NCI-H1105 treated with DMSO at 0.1 percent for 48 hours (cell line): ENCODE measurements at regions not wholly inside any gene's neighbourhood (a gene's known extent, or its start where the extent isn't known, plus 50 kb on each side); places are given as distances from the start of the nearest gene placed in this dataset.
"Not testable (repeated sequence)": the region's sequence is repeated elsewhere in the genome, so short reads cannot be mapped to it uniquely, and the experiment has no call there.

ENCODE experiments used
- DNase-seq: peaks from one replicate; lab custom pipeline; 2025; lab: John Stamatoyannopoulos, UW

DNA sequence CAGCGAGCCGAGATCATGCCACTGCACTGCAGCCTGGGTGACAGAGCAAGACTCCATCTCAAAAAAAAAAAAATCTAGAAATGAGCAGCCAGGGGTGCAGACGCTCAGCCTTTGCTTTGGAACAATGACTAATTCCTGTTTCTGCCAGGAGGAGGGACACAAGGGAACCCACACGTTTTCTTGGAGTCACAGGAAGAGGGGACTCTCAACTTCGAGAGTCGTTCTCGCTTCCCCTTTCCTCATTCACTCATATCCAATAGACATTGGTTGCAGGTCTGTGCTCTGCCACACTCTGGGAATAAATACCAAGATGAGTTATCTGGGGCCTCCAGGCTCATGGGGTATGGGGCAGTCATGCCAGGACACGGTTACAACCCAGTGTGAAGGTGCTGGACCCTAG is 91.5 kb upstream of the RREB1 start:
- no peak for DNase-seq

- no peak for DNase-seq
These were observed 86.5 kb upstream of the RREB1 start for GRCh38 chr6:7021301-7021700.

DNA sequence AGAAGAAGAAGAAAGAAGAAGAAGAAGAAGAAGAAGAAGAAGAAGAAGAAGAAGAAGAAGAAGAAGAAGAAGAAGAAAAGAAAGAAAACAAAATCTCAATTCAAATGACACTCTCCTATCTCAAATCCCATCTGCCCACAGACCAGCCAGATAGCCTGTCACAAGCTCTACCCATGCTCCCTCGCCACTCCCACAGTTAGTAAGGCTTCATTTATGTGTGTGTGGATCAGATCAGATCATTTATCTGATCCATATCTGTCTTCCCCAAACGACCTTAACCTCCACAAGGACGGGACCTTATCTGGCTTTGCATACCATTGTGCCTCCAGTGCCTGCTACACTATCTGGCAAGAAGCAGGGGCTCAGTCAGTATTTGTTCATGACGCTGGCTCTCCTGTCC is 81.9 kb upstream of the RREB1 start:
- no peak for DNase-seq

- not testable (repeated sequence) for DNase-seq
These were observed 78.8 kb upstream of the RREB1 start for GRCh38 chr6:7028963-7029362.

DNA sequence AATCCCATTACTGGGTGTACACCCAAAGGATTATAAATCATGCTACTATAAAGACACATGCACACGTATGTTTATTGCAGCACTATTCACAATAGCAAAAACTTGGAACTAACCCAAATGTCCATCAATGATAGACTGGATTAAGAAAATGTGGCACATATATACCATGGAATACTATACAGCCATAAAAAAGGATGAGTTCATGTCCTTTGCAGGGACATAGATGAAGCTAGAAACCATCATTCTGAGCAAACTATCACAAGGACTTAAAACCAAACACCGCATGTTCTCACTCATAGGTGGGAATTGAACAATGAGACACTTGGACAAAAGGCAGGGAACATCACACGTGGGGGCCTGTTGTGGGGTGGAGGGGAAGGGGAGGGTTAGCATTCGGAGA is 76.8 kb upstream of the RREB1 start:
- not testable (repeated sequence) for DNase-seq

- no peak for DNase-seq
These were observed 74.6 kb upstream of the RREB1 start for GRCh38 chr6:7033202-7033601.

- DNase-seq, result no peak
These were observed 73.7 kb upstream of the RREB1 start for GRCh38 chr6:7034055-7034454.

DNA sequence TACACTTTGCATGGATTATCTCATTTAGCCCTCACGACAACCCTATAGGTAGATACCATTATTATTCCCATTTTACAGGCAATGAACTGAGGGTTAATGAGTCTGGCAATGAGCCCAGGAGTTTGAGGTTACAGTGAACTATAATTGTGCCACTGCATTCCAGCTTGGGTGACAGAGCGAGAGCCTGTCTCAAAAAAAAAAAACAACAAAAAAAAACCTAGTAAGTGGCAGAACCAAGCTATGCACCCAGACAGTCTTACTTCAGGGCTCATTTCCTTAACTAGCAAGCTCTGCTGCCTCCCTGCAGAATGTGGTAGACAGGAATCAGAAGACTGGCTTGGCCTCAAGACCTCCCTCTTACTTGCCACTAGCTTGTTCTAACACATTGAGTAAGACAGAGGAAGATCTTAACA is 71.9 kb upstream of the RREB1 start:
- DNase-seq, result no peak

DNA sequence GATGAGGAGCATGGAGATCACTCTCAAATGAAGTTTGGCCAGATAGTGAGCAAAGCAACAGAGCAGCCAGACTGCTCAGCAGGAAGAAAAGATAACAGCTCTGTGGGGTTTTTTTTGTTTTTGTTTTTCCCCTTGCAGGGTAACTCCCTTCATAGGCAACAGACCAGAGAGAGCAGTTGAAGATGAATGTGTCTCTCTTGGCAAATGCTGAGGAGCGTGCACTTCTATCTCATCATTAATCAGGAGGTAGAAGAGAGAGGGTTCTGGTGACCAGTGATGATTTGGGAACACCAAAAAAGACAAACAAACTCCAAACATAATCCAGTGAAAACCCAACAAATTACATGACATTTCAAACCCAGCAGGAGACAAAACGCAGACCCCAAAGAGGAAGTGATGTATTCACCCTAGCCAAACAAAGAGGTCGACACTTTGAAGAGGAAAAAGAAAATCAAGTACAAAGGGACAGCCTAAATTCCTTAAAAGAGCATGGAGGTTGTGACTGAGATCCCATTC is 66.2 kb upstream of the RREB1 start:
- no peak for DNase-seq

DNA sequence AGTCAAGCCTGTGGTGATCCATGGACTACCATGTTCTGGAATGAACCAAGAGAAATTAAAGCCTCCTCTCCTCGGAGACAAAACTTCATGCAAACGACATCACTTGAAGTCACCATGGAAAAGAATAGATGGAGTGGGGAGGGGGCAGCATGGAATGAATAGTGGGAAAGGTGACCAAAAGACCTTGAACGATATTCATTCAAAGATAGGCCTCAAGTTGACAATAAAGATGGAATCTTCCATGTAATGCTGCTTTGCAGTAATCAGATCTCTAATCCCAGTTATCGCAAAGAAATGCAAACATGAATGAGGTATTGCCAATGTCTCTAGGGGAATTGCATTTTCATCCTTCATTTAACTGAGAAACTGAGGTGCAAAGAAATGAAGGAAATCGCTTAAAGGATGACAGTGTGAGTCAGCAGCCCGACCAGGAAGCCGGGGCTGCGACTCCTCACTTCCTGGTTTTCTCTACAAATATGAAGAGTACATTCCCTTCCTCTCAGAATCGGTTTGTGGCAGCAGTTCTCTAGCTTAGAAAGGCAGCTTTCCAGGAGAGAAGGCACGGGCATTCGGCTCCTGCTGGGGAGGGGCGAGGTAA is 65.6 kb upstream of the RREB1 start:
- DNase-seq, result no peak

GRCh38 chr6:7042654-7043545 is 64.9 kb upstream of the RREB1 start:
- no peak for DNase-seq

- DNase-seq, result no peak
These were observed 62.4 kb upstream of the RREB1 start for GRCh38 chr6:7045331-7045730.

DNA sequence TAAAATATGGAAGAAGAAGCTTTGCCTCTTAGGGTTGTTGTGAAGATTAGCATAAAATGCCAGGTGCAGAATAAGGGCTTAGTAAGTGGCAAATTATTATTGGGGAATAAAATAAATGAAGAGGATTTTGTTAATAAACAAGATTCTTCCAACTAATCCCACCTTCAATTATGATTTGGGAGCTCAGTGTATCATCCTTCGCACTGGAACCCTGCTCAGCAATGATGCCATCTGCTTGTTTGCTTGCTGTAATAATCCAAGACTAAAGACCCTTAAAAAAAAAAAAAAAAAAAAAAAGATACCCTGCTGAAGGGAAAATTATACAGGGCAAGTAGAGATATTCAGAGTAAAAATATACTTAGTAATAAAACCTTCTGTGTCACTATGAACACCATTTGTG is 62.0 kb upstream of the RREB1 start:
- no peak for DNase-seq

- no peak for DNase-seq
These were observed 60.6 kb upstream of the RREB1 start for GRCh38 chr6:7047128-7047527.

DNA sequence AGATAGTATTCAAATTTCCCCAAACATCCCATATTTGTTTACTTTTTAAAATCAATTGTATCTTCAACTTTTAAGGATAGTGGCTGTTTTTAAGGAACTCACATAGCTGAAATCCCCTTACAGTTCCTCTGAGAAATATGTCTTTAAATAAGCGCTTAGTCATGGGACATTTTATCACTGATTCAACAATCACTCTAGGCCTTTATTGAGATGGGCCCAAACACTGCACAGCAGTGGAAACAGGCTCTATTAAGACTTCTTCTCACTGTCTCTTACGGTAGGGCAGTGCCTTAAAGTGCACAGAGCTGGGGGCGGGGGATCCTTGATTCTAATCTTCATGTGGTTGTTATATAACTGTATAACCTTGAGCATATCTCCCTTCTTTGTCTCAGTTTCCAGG is 59.8 kb upstream of the RREB1 start:
- DNase-seq, result no peak

GRCh38 chr6:7048894-7049293 is 58.9 kb upstream of the RREB1 start:
- no peak for DNase-seq

DNA sequence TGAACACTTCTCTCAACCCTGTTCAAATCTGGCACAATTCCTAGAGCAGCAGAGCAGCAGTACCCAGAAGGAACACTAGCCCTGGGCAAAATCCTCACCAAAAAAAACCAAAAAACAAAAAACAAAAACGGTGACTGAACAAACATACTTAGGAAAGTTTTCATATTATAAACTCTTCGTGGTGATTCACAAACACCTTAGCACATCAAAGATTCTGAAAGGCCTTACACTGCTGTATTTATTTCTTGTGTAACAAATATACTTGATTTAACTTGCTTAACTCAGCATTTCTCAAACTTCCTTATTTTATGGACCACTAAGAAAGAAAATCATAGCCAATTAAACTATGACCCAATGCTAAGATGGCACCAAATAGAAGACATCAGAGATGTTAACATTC is 57.8 kb upstream of the RREB1 start:
- no peak for DNase-seq

DNA sequence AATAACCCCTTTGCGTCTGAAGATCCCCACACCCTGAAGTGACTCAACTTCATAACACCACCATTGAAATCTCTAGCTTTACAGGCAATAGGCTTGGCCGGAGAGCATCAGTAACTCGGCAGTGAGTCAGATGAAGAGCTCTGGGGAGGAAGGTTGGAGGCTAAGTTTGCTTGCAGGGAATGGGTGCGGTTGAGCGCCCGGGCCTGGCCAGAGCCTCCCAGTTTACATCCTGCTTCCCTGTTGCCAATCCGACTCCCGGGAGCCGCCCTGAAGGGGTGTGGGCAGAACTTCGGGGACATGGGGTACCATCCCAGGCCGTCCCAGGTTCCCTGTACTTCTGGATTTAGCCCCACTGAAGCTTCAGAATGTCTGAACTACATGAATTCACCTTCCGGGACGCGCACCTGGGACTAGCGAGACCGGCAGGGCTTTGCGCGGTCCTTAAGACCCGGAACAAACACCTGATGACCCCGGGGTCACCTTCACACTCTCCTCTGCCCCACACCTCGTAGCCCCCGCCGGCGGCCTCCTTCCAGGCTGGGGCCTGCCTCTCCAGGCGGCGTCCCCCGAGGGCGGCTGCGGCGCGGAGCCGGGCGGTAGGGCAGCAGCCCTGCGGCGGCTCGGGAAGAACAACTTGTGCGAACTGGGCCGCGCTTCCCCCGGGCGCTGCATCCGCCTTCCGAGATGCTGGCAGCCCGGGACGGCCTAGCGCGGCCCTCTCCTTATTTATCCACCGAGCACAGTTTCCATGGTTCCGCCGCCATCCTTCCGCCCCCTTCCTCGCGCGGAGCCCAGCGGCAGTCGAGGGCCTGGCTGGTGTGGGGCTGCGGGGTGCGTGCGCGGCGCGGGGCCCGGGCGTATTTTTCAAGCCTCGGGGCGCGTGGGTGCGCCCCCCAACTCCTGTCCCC is 56.6 kb upstream of the RREB1 start:
- peak; percentile 45 for DNase-seq

- peak; percentile 67 for DNase-seq
These were observed 55.9 kb upstream of the RREB1 start for GRCh38 chr6:7051780-7052442.

- DNase-seq, result peak; percentile 67
These were observed 55.2 kb upstream of the RREB1 start for GRCh38 chr6:7052443-7053011.

DNA sequence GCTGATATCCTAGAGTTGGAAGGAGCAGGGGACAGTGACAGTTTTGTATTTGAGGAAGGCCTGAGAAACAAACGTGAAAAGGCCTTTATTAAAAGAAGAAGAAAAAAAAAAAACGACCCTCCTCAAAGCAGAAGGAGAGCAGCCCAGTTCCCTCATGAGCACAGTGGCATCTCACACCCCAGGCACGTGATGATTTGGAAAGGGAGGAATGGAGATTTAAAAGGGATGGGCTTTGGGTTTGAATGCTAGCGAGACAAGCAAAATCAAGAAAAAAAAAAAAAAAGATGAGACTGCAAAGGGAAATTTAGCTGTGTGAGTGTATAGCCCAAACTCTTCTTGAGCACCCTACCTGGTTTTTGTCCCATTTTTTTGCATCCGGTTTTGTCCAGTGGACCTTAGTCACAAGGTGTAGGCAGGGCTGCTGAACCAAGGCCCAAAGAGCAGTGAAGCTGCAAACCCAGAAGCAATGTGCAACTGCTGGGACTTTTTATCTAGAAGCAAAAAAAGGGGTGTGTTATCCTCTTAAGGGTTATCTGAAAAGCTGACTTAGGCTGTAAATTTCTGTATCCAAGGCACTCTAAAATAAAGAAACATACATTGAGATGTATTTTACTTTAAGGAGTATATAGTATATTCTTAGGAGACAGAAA is 54.5 kb upstream of the RREB1 start:
- DNase-seq, result no peak
